GM18909 (cell line): ENCODE measurements at regions not wholly inside any gene's neighbourhood (a gene's known extent, or its start where the extent isn't known, plus 50 kb on each side); places are given as distances from the start of the nearest gene placed in this dataset.

ENCODE experiments used
- ATAC-seq: cut with Tn5 transposase; IDR thresholded peaks from one replicate; pipeline ENCODE4 v1.9.1; 2021; ENCODE audit warnings: mild to moderate bottlenecking; ENCODE audit not compliant: unreplicated experiment, poor library complexity

GRCh38 chr10:28949005-28950004, 272.0 kb downstream of the BAMBI start:
- peak; percentile 70 for ATAC-seq

- ATAC-seq = peak; percentile 75
These were observed 274.2 kb downstream of the BAMBI start for GRCh38 chr10:28951484-28951883.

GRCh38 chr10:28952523-28952922, 275.2 kb downstream of the BAMBI start:
- no peak for ATAC-seq

- no peak for ATAC-seq
These were observed 276.9 kb downstream of the BAMBI start for GRCh38 chr10:28954211-28954610.

GRCh38 chr10:28958468-28958867, 281.1 kb downstream of the BAMBI start:
- ATAC-seq = no peak

GRCh38 chr10:28959850-28960501, 282.7 kb downstream of the BAMBI start:
- no peak for ATAC-seq

GRCh38 chr10:28962768-28963167, 285.4 kb downstream of the BAMBI start:
- ATAC-seq = no peak

GRCh38 chr10:28963539-28964221, 286.4 kb downstream of the BAMBI start:
- no peak for ATAC-seq

GRCh38 chr10:28965937-28966336, 288.6 kb downstream of the BAMBI start:
- no peak for ATAC-seq

GRCh38 chr10:28967031-28967430, 289.7 kb downstream of the BAMBI start:
- no peak for ATAC-seq

- no peak for ATAC-seq
These were observed 292.1 kb downstream of the BAMBI start for GRCh38 chr10:28969413-28969812.

GRCh38 chr10:28970231-28970630, 292.9 kb downstream of the BAMBI start:
- ATAC-seq = no peak

- ATAC-seq = no peak
These were observed 293.9 kb downstream of the BAMBI start for GRCh38 chr10:28971255-28971654.

GRCh38 chr10:28971764-28972163, 294.4 kb downstream of the BAMBI start:
- ATAC-seq = no peak

GRCh38 chr10:28973309-28973972, 296.1 kb downstream of the BAMBI start:
- ATAC-seq = no peak

- no peak for ATAC-seq
These were observed 298.7 kb downstream of the BAMBI start for GRCh38 chr10:28975891-28976531.

GRCh38 chr10:28977518-28977917, 300.2 kb downstream of the BAMBI start:
- ATAC-seq = no peak

- ATAC-seq = no peak
These were observed 302.9 kb downstream of the BAMBI start for GRCh38 chr10:28980264-28980663.

- peak; percentile 73 for ATAC-seq
These were observed 303.7 kb downstream of the BAMBI start for GRCh38 chr10:28981007-28981406.

GRCh38 chr10:28982974-28983373, 305.7 kb downstream of the BAMBI start:
- no peak for ATAC-seq
